ENCODE measurements at regions not wholly inside any gene's neighbourhood (a gene's known extent, or its start where the extent isn't known, plus 50 kb on each side); places are given as distances from the start of the nearest gene placed in this dataset.
"Not testable (repeated sequence)": the region's sequence is repeated elsewhere in the genome, so short reads cannot be mapped to it uniquely, and the experiment has no call there.

- 57% methylated on average over 1 of the region's 1 CpG for WGBS
Observed at GRCh38 chr3:87949879-87950208, 109.0 kb downstream of the CGGBP1 start.

GRCh38 chr3:87949189-87949878, 109.5 kb downstream of the CGGBP1 start:
- no peaks in the 10 kb centered on the region for H3K4me1 ChIP-seq (ENCODE audit: insufficient read depth)
- WGBS, result 50% methylated on average over 4 of the region's 4 CpGs
- H3K27ac ChIP-seq (ENCODE audit: low read depth), result no peak overlapping the region
- H3K36me3 ChIP-seq (ENCODE audit: insufficient read depth), result no peaks in the 10 kb centered on the region
- no peak overlapping the region for H3K4me3 ChIP-seq (ENCODE audit: low read depth, low read length)
- no peak for DNase-seq (ENCODE audit: extremely low spot score)

More at GRCh38 chr3:87949879-87950208, 109.0 kb downstream of the CGGBP1 start:
- H3K4me1 ChIP-seq (ENCODE audit: insufficient read depth), result no peaks in the 10 kb centered on the region
- H3K4me3 ChIP-seq (ENCODE audit: low read depth, low read length), result no peak overlapping the region
- H3K27ac ChIP-seq (ENCODE audit: low read depth), result no peak overlapping the region
- no peaks in the 10 kb centered on the region for H3K36me3 ChIP-seq (ENCODE audit: insufficient read depth)
- no peak for DNase-seq (ENCODE audit: extremely low spot score)

GRCh38 chr3:87946007-87946406, 112.8 kb downstream of the CGGBP1 start:
- H3K27ac ChIP-seq (ENCODE audit: low read depth); H3K36me3 ChIP-seq (ENCODE audit: insufficient read depth); DNase-seq (ENCODE audit: extremely low spot score); H3K4me1 ChIP-seq (ENCODE audit: insufficient read depth); H3K4me3 ChIP-seq (ENCODE audit: low read depth, low read length): not testable (repeated sequence)
- 91% methylated on average over 20 of the region's 20 CpGs for WGBS

GRCh38 chr3:87942256-87942655, 116.5 kb downstream of the CGGBP1 start:
- not testable (repeated sequence) for H3K4me3 ChIP-seq (ENCODE audit: low read depth, low read length)

GRCh38 chr3:87924485-87924884, 134.3 kb downstream of the CGGBP1 start:
- no peak overlapping the region for H3K27ac ChIP-seq (ENCODE audit: low read depth)
- H3K36me3 ChIP-seq (ENCODE audit: insufficient read depth), result no peaks in the 10 kb centered on the region
- no peaks in the 10 kb centered on the region for H3K4me1 ChIP-seq (ENCODE audit: insufficient read depth)
- H3K4me3 ChIP-seq (ENCODE audit: low read depth, low read length), result no peak overlapping the region
- WGBS, result 79% methylated on average over 1 of the region's 1 CpG
- no peak for DNase-seq (ENCODE audit: extremely low spot score)

More at GRCh38 chr3:87942256-87942655, 116.5 kb downstream of the CGGBP1 start:
- DNase-seq (ENCODE audit: extremely low spot score); H3K36me3 ChIP-seq (ENCODE audit: insufficient read depth); H3K27ac ChIP-seq (ENCODE audit: low read depth); H3K4me1 ChIP-seq (ENCODE audit: insufficient read depth): not testable (repeated sequence)
- 96% methylated on average over 8 of the region's 8 CpGs for WGBS

- DNase-seq (ENCODE audit: extremely low spot score), result no peak
- no peak overlapping the region for H3K27ac ChIP-seq (ENCODE audit: low read depth)
- 39% methylated on average over 1 of the region's 1 CpG for WGBS
- no peaks in the 10 kb centered on the region for H3K36me3 ChIP-seq (ENCODE audit: insufficient read depth)
- no peak overlapping the region for H3K4me3 ChIP-seq (ENCODE audit: low read depth, low read length)
- no peaks in the 10 kb centered on the region for H3K4me1 ChIP-seq (ENCODE audit: insufficient read depth)
Observed at GRCh38 chr3:87920549-87920948, 138.3 kb downstream of the CGGBP1 start.

GRCh38 chr3:87901141-87901540, 157.7 kb downstream of the CGGBP1 start:
- Histone ChIP-seq H3K36me3 (ENCODE audit: insufficient read depth) (no peaks in the 10 kb centered on the region), H3K27ac (ENCODE audit: low read depth) (no peak overlapping the region), H3K4me3 (ENCODE audit: low read depth, low read length) (no peak overlapping the region), H3K4me1 (ENCODE audit: insufficient read depth) (no peaks in the 10 kb centered on the region)
- no peak for DNase-seq (ENCODE audit: extremely low spot score)
- 55% methylated on average over 1 of the region's 1 CpG for WGBS

- H3K4me1 ChIP-seq (ENCODE audit: insufficient read depth), result no peaks in the 10 kb centered on the region
- no peak overlapping the region for H3K4me3 ChIP-seq (ENCODE audit: low read depth, low read length)
- no peak for DNase-seq (ENCODE audit: extremely low spot score)
- 38% methylated on average over 1 of the region's 1 CpG for WGBS
- H3K27ac ChIP-seq (ENCODE audit: low read depth), result no peak overlapping the region
- no peaks in the 10 kb centered on the region for H3K36me3 ChIP-seq (ENCODE audit: insufficient read depth)
Observed at GRCh38 chr3:87900061-87900460, 158.7 kb downstream of the CGGBP1 start.

- Histone ChIP-seq H3K4me3 (ENCODE audit: low read depth, low read length) (no peak overlapping the region), H3K36me3 (ENCODE audit: insufficient read depth) (no peaks in the 10 kb centered on the region), H3K27ac (ENCODE audit: low read depth) (no peak overlapping the region), H3K4me1 (ENCODE audit: insufficient read depth) (no peaks in the 10 kb centered on the region)
- DNase-seq (ENCODE audit: extremely low spot score), result no peak
- 86% methylated on average over 1 of the region's 1 CpG for WGBS
Observed at GRCh38 chr3:87898971-87899370, 159.8 kb downstream of the CGGBP1 start.

GRCh38 chr3:87895983-87896382, 162.8 kb downstream of the CGGBP1 start:
- DNase-seq (ENCODE audit: extremely low spot score), result no peak
- H3K4me3 ChIP-seq (ENCODE audit: low read depth, low read length), result no peak overlapping the region
- H3K36me3 ChIP-seq (ENCODE audit: insufficient read depth), result no peaks in the 10 kb centered on the region
- no peak overlapping the region for H3K27ac ChIP-seq (ENCODE audit: low read depth)
- WGBS, result 96% methylated on average over 1 of the region's 1 CpG
- H3K4me1 ChIP-seq (ENCODE audit: insufficient read depth), result no peaks in the 10 kb centered on the region

- WGBS, result 71% methylated on average over 1 of the region's 1 CpG
- Histone ChIP-seq H3K4me1 (ENCODE audit: insufficient read depth) (no peaks in the 10 kb centered on the region), H3K27ac (ENCODE audit: low read depth) (no peak overlapping the region), H3K4me3 (ENCODE audit: low read depth, low read length) (no peak overlapping the region), H3K36me3 (ENCODE audit: insufficient read depth) (no peaks in the 10 kb centered on the region)
- DNase-seq (ENCODE audit: extremely low spot score), result no peak
Observed at GRCh38 chr3:87873136-87873535, 185.7 kb downstream of the CGGBP1 start.

GRCh38 chr3:87867001-87867400, 191.8 kb downstream of the CGGBP1 start:
- no peak for DNase-seq (ENCODE audit: extremely low spot score)
- 52% methylated on average over 2 of the region's 2 CpGs for WGBS
- no peak overlapping the region for H3K27ac ChIP-seq (ENCODE audit: low read depth)
- H3K4me3 ChIP-seq (ENCODE audit: low read depth, low read length), result no peak overlapping the region
- H3K4me1 ChIP-seq (ENCODE audit: insufficient read depth), result no peaks in the 10 kb centered on the region
- H3K36me3 ChIP-seq (ENCODE audit: insufficient read depth), result no peaks in the 10 kb centered on the region

GRCh38 chr3:87856126-87856525, 202.7 kb downstream of the CGGBP1 start:
- Histone ChIP-seq H3K36me3 (ENCODE audit: insufficient read depth) (no peaks in the 10 kb centered on the region), H3K4me1 (ENCODE audit: insufficient read depth) (no peaks in the 10 kb centered on the region), H3K27ac (ENCODE audit: low read depth) (no peak overlapping the region), H3K4me3 (ENCODE audit: low read depth, low read length) (no peak overlapping the region)
- WGBS, result 53% methylated on average over 1 of the region's 1 CpG
- DNase-seq (ENCODE audit: extremely low spot score), result no peak

GRCh38 chr3:87855616-87856015, 203.2 kb downstream of the CGGBP1 start:
- WGBS, result 48% methylated on average over 3 of the region's 3 CpGs
- no peak for DNase-seq (ENCODE audit: extremely low spot score)
- no peaks in the 10 kb centered on the region for H3K4me1 ChIP-seq (ENCODE audit: insufficient read depth)
- H3K27ac ChIP-seq (ENCODE audit: low read depth), result no peak overlapping the region
- H3K4me3 ChIP-seq (ENCODE audit: low read depth, low read length), result no peak overlapping the region
- H3K36me3 ChIP-seq (ENCODE audit: insufficient read depth), result no peaks in the 10 kb centered on the region

GRCh38 chr3:87855211-87855610, 203.6 kb downstream of the CGGBP1 start:
- no peak overlapping the region for H3K27ac ChIP-seq (ENCODE audit: low read depth)
- no peak for DNase-seq (ENCODE audit: extremely low spot score)
- 75% methylated on average over 1 of the region's 1 CpG for WGBS

More at GRCh38 chr3:87855211-87855610, 203.6 kb downstream of the CGGBP1 start:
- Histone ChIP-seq H3K4me1 (ENCODE audit: insufficient read depth) (no peaks in the 10 kb centered on the region), H3K4me3 (ENCODE audit: low read depth, low read length) (no peak overlapping the region), H3K36me3 (ENCODE audit: insufficient read depth) (no peaks in the 10 kb centered on the region)
